Activated T-helper 2 cell treated with anti-CD3 and anti-CD28 coated beads, Interferon-gamma antibody, Interleukin-2, Interleukin-4, amounts not matched to agents 10 μg/mL and 5 μg/mL and 100 μg/mL, durations not matched to agents 14 hours and 24 hours and 36 hours (primary cell): ENCODE measurements at regions not wholly inside any gene's neighbourhood (a gene's known extent, or its start where the extent isn't known, plus 50 kb on each side); places are given as distances from the start of the nearest gene placed in this dataset.

Experiments
- DNase-seq: peaks from one replicate; pipeline ENCODE4 v3.0.0; 2021; ENCODE audit warnings: low spot score
- H3K27ac Mint-ChIP-seq: one replicate; pipeline ENCODE4 v1.8.0; 2021; ENCODE audit warnings: mixed read lengths
- H3K27me3 Mint-ChIP-seq: one replicate; pipeline ENCODE4 v1.8.0; 2021; ENCODE audit warnings: low read depth, mixed read lengths
- H3K36me3 Mint-ChIP-seq: one replicate; pipeline ENCODE4 v1.8.0; 2021; ENCODE audit warnings: low read depth, mixed read lengths
- H3K4me1 Mint-ChIP-seq: one replicate; pipeline ENCODE4 v1.8.0; 2021; ENCODE audit warnings: low read depth, mixed read lengths
- H3K4me3 Mint-ChIP-seq: one replicate; pipeline ENCODE4 v1.8.0; 2021; ENCODE audit warnings: low read depth, mild to moderate bottlenecking, moderate library complexity, mixed read lengths
- H3K9me3 Mint-ChIP-seq: one replicate; pipeline ENCODE4 v1.8.0; 2021; ENCODE audit warnings: mixed read lengths
- intact Hi-C: fragments of 100-400 bp; cut with micrococcal nuclease; formaldehyde crosslinking; loops from one replicate; pipeline ENCODE4 v1.15.1; 2023

- intact Hi-C loops = no loop called here
- DNase-seq = no peak
- peaks cover 2% of the 10 kb centered on the region for H3K27me3 Mint-ChIP-seq
- no peak overlapping the region for H3K4me3 Mint-ChIP-seq
- no peaks in the 10 kb centered on the region for H3K9me3 Mint-ChIP-seq
- H3K36me3 Mint-ChIP-seq = no peaks in the 10 kb centered on the region
- no peak overlapping the region for H3K27ac Mint-ChIP-seq
- H3K4me1 Mint-ChIP-seq = no peaks in the 10 kb centered on the region
These were observed 370.8 kb downstream of the LNPK start for GRCh38 chr2:175631245-175631623.

GRCh38 chr2:175630280-175631244, 371.5 kb downstream of the LNPK start:
- no peak for DNase-seq
- H3K27me3 Mint-ChIP-seq = peaks cover 2% of the 10 kb centered on the region
- intact Hi-C loops = no loop called here
- H3K9me3 Mint-ChIP-seq = no peaks in the 10 kb centered on the region
- no peaks in the 10 kb centered on the region for H3K36me3 Mint-ChIP-seq
- no peak overlapping the region for H3K4me3 Mint-ChIP-seq
- no peak overlapping the region for H3K27ac Mint-ChIP-seq
- H3K4me1 Mint-ChIP-seq = no peaks in the 10 kb centered on the region

GRCh38 chr2:175628243-175628642, 373.8 kb downstream of the LNPK start:
- H3K4me3 Mint-ChIP-seq = no peak overlapping the region
- no peak for DNase-seq
- no peak overlapping the region for H3K27ac Mint-ChIP-seq
- H3K4me1 Mint-ChIP-seq = no peaks in the 10 kb centered on the region
- intact Hi-C loops = no loop called here
- peaks cover 3% of the 10 kb centered on the region for H3K9me3 Mint-ChIP-seq
- no peaks in the 10 kb centered on the region for H3K36me3 Mint-ChIP-seq
- H3K27me3 Mint-ChIP-seq = no peaks in the 10 kb centered on the region

- H3K27ac Mint-ChIP-seq = no peak overlapping the region
- no peak overlapping the region for H3K4me3 Mint-ChIP-seq
- DNase-seq = no peak
- H3K36me3 Mint-ChIP-seq = no peaks in the 10 kb centered on the region
- intact Hi-C loops = no loop called here
- no peaks in the 10 kb centered on the region for H3K4me1 Mint-ChIP-seq
- peaks cover 3% of the 10 kb centered on the region for H3K9me3 Mint-ChIP-seq
- H3K27me3 Mint-ChIP-seq = no peaks in the 10 kb centered on the region
These were observed 374.7 kb downstream of the LNPK start for GRCh38 chr2:175627405-175627804.

GRCh38 chr2:175626796-175627195, 375.3 kb downstream of the LNPK start:
- intact Hi-C loops = no loop called here
- no peak overlapping the region for H3K4me3 Mint-ChIP-seq
- H3K36me3 Mint-ChIP-seq = no peaks in the 10 kb centered on the region
- H3K9me3 Mint-ChIP-seq = peaks cover 3% of the 10 kb centered on the region
- H3K27me3 Mint-ChIP-seq = no peaks in the 10 kb centered on the region
- no peak for DNase-seq
- no peak overlapping the region for H3K27ac Mint-ChIP-seq
- no peaks in the 10 kb centered on the region for H3K4me1 Mint-ChIP-seq

- Mint-ChIP-seq H3K27ac (no peak overlapping the region), H3K4me1 (no peaks in the 10 kb centered on the region), H3K9me3 (peaks cover 3% of the 10 kb centered on the region), H3K27me3 (no peaks in the 10 kb centered on the region), H3K4me3 (no peak overlapping the region), H3K36me3 (no peaks in the 10 kb centered on the region)
- DNase-seq = no peak
- intact Hi-C loops = no loop called here
These were observed 377.3 kb downstream of the LNPK start for GRCh38 chr2:175624785-175625184.

GRCh38 chr2:175624211-175624761, 377.8 kb downstream of the LNPK start:
- Mint-ChIP-seq H3K4me1 (no peaks in the 10 kb centered on the region), H3K4me3 (no peak overlapping the region), H3K9me3 (peaks cover 3% of the 10 kb centered on the region), H3K27me3 (no peaks in the 10 kb centered on the region), H3K27ac (no peak overlapping the region), H3K36me3 (no peaks in the 10 kb centered on the region)
- no peak for DNase-seq
- intact Hi-C loops = no loop called here

- peaks cover 3% of the 10 kb centered on the region for H3K9me3 Mint-ChIP-seq
- no peaks in the 10 kb centered on the region for H3K27me3 Mint-ChIP-seq
- no peak for DNase-seq
- no peaks in the 10 kb centered on the region for H3K4me1 Mint-ChIP-seq
- no peak overlapping the region for H3K27ac Mint-ChIP-seq
- no peak overlapping the region for H3K4me3 Mint-ChIP-seq
- H3K36me3 Mint-ChIP-seq = no peaks in the 10 kb centered on the region
- intact Hi-C loops = no loop called here
These were observed 380.2 kb downstream of the LNPK start for GRCh38 chr2:175621821-175622220.

GRCh38 chr2:175620106-175620505, 382.0 kb downstream of the LNPK start:
- DNase-seq = no peak
- intact Hi-C loops = no loop called here
- Mint-ChIP-seq H3K4me1 (no peaks in the 10 kb centered on the region), H3K27me3 (no peaks in the 10 kb centered on the region), H3K9me3 (peaks cover 3% of the 10 kb centered on the region), H3K4me3 (no peak overlapping the region), H3K27ac (no peak overlapping the region), H3K36me3 (no peaks in the 10 kb centered on the region)

- Mint-ChIP-seq H3K27ac (no peak overlapping the region), H3K27me3 (no peaks in the 10 kb centered on the region), H3K4me3 (no peak overlapping the region), H3K9me3 (peaks cover 3% of the 10 kb centered on the region), H3K4me1 (no peaks in the 10 kb centered on the region), H3K36me3 (no peaks in the 10 kb centered on the region)
- no peak for DNase-seq
- intact Hi-C loops = no loop called here
These were observed 382.7 kb downstream of the LNPK start for GRCh38 chr2:175619179-175620045.

GRCh38 chr2:175612280-175612679, 389.8 kb downstream of the LNPK start:
- Mint-ChIP-seq H3K36me3 (no peaks in the 10 kb centered on the region), H3K4me3 (no peak overlapping the region), H3K27me3 (no peaks in the 10 kb centered on the region), H3K9me3 (no peaks in the 10 kb centered on the region), H3K27ac (no peak overlapping the region), H3K4me1 (no peaks in the 10 kb centered on the region)
- intact Hi-C loops = no loop called here
- no peak for DNase-seq

- H3K36me3 Mint-ChIP-seq = no peaks in the 10 kb centered on the region
- no peak overlapping the region for H3K27ac Mint-ChIP-seq
- H3K27me3 Mint-ChIP-seq = no peaks in the 10 kb centered on the region
- no peaks in the 10 kb centered on the region for H3K9me3 Mint-ChIP-seq
- intact Hi-C loops = no loop called here
- H3K4me1 Mint-ChIP-seq = no peaks in the 10 kb centered on the region
- no peak for DNase-seq
- H3K4me3 Mint-ChIP-seq = no peak overlapping the region
These were observed 395.8 kb downstream of the LNPK start for GRCh38 chr2:175606010-175606841.
